ENCODE measurements at regions not wholly inside any gene's neighbourhood (a gene's known extent, or its start where the extent isn't known, plus 50 kb on each side); places are given as distances from the start of the nearest gene placed in this dataset.

- no peak for TF ChIP-seq NFE2L2 (IDR thresholded peaks at IDR 0.05; ENCODE audit: low read depth, low read length)
- no peak for TF ChIP-seq USF2 (IDR thresholded peaks at IDR 0.05; ENCODE audit: low read depth, low read length)
- no peak for TF ChIP-seq MAZ (IDR thresholded peaks at IDR 0.05; ENCODE audit: borderline replicate concordance, low read depth, low read length)
- TF ChIP-seq RAD21 (IDR thresholded peaks at IDR 0.05; ENCODE audit: low read length) = no peak
- no peak for TF ChIP-seq POLR2A (IDR thresholded peaks at IDR 0.05; ENCODE audit: low read depth, low read length)
- TF ChIP-seq ELK1 (IDR thresholded peaks at IDR 0.05; ENCODE audit: borderline replicate concordance, low read depth, low read length) = no peak
- TF ChIP-seq CEBPB (IDR thresholded peaks at IDR 0.05; ENCODE audit: low read depth, low read length) = no peak
- TF ChIP-seq BHLHE40 (IDR thresholded peaks at IDR 0.05; ENCODE audit: low read depth, low read length) = no peak
- no peak for TF ChIP-seq SMC3 (IDR thresholded peaks at IDR 0.05; ENCODE audit: low read depth, low read length)
- no peak for TF ChIP-seq CHD1 (IDR thresholded peaks at IDR 0.05; ENCODE audit: low read depth, low read length)
- no peak for TF ChIP-seq MAFK (IDR thresholded peaks at IDR 0.05; ENCODE audit: low read depth, low read length)
- TF ChIP-seq MXI1 (IDR thresholded peaks at IDR 0.05; ENCODE audit: borderline replicate concordance, low read depth, low read length) = no peak
- no peak for TF ChIP-seq RCOR1 (IDR thresholded peaks at IDR 0.05; ENCODE audit: insufficient replicate concordance, low read length)
- no peak for TF ChIP-seq RFX5 (IDR thresholded peaks at IDR 0.05; ENCODE audit: low read depth, low read length)
- TF ChIP-seq FOS (IDR thresholded peaks at IDR 0.05; ENCODE audit: low read depth, low read length) = no peak
- Histone ChIP-seq H2BK15ac (ENCODE audit: low read depth, low read length) (no peak overlapping the region), H3K4me3 (ENCODE audit: insufficient read depth, low read depth, low read length) (no peak overlapping the region), H3K79me1 (ENCODE audit: low read depth in 1 of 2, low read length in 2 of 2) (no peaks in the 10 kb centered on the region), H2AK9ac (replicated peaks; ENCODE audit: low read depth, low read length, poor library complexity) (no peak overlapping the region), H2AK5ac (ENCODE audit: low read depth, low read length) (no peak overlapping the region), H2BK120ac (ENCODE audit: low read depth, low read length) (no peak overlapping the region), H3K23ac (ENCODE audit: low read depth, low read length) (no peak overlapping the region), H3K9me1 (ENCODE audit: insufficient read depth, low read length) (no peaks in the 10 kb centered on the region), H4K5ac (ENCODE audit: low read depth, low read length) (no peak overlapping the region), H3K9me3 (ENCODE audit: control insufficient read depth, insufficient read depth, low read length) (peaks cover under 1% of the 10 kb centered on the region; the same call in 1 of the 2 replicates), H2BK5ac (ENCODE audit: low read depth, low read length, poor library complexity, severe bottlenecking) (no peak overlapping the region), H3K36me3 (ENCODE audit: control insufficient read depth, insufficient read depth, low read length) (no peaks in the 10 kb centered on the region), H2AFZ (replicated peaks; ENCODE audit: low read length, poor library complexity) (no peak overlapping the region), H3K9ac (ENCODE audit: low read depth, low read length) (no peak overlapping the region), H2BK20ac (ENCODE audit: low read depth, low read length) (no peak overlapping the region), H3K18ac (ENCODE audit: low read depth, low read length) (no peak overlapping the region), H3K4me2 (ENCODE audit: low read depth, low read length) (no peak overlapping the region), H3K4me1 (ENCODE audit: control insufficient read depth, insufficient read depth, low read length) (0 out of 2 replicates have a peak, but pooled peaks cover 1% of the 10 kb centered on the region), H3K27ac (ENCODE audit: insufficient read depth, low read length) (no peak overlapping the region), H3K4ac (ENCODE audit: low read depth, low read length) (no peak overlapping the region), H3K27me3 (ENCODE audit: control insufficient read depth, insufficient read depth, low read length) (peaks cover 4% of the 10 kb centered on the region; the same call in 1 of the 2 replicates), H3K56ac (ENCODE audit: extremely low read depth, insufficient read depth, low read length) (no peak overlapping the region), H4K8ac (ENCODE audit: low read depth in 2 of 2, low read length in 2 of 2) (no peak overlapping the region), H4K91ac (ENCODE audit: insufficient read depth, low read depth, low read length) (no peak overlapping the region), H3K14ac (replicated peaks; ENCODE audit: low read depth, low read length) (no peak overlapping the region), H4K20me1 (ENCODE audit: insufficient read depth, low read length) (no peaks in the 10 kb centered on the region)
- no CpG with 5 or more reads among the region's 1 CpG for WGBS, 2 experiments (ENCODE audit: extremely low coverage in 2 of 2, insufficient read length in 1 of 2)
- intact Hi-C loops (cut with micrococcal nuclease) = no loop called here
- dilution Hi-C loops (cut with HindIII; ENCODE audit: low sequenced_read_pairs, unreplicated experiment) = no loop called here
- no peak for DNase-seq
- in situ Hi-C loops (cut with MboI; ENCODE audit: low sequenced_read_pairs) = no loop called here
- CTCF ChIA-PET = no interaction called here
- POLR2A ChIA-PET (ENCODE audit: unreplicated experiment) = no interaction called here
- no TSS peak for BruUV-seq (replicated peaks)
- no peak for ATAC-seq (ENCODE audit: low read depth)
These were observed 114.0 kb upstream of the NEDD9 start for GRCh38 chr6:11346516-11346915.
